ENCODE measurements at regions not wholly inside any gene's neighbourhood (a gene's known extent, or its start where the extent isn't known, plus 50 kb on each side); places are given as distances from the start of the nearest gene placed in this dataset.

- TF ChIP-seq CTCF (IDR thresholded peaks at IDR 0.05), result 0 out of 2 replicates have a peak, but pooled peaks have one; percentile 22
Measured at GRCh38 chr12:67457778-67458665, 188.9 kb downstream of the CAND1 start.

GRCh38 chr12:67459173-67459572 is 189.4 kb upstream of the DYRK2 start:
- TF ChIP-seq CTCF (IDR thresholded peaks at IDR 0.05), result no peak

GRCh38 chr12:67459578-67459977 is 189.0 kb upstream of the DYRK2 start:
- TF ChIP-seq CTCF (IDR thresholded peaks at IDR 0.05), result no peak

DNA sequence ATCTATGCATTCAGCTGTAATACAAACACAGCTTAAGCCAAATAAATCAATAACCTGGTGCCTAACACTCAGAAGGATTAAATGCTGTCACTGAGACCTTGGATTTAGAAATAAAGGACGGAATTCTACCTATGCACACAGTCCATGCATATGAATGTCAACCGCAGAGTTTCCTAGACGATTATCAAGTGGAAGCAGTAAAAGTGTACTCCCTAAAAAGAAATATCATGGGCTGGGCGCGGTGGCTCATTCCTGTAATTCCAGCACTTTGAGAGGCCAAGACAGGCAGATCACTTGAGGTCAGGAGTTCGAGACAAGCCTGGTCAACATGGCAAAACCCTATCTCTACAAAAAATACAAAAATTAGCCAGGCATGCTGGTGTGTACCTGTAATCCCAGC is 188.2 kb upstream of the DYRK2 start:
- TF ChIP-seq CTCF (IDR thresholded peaks at IDR 0.05), result no peak

DNA sequence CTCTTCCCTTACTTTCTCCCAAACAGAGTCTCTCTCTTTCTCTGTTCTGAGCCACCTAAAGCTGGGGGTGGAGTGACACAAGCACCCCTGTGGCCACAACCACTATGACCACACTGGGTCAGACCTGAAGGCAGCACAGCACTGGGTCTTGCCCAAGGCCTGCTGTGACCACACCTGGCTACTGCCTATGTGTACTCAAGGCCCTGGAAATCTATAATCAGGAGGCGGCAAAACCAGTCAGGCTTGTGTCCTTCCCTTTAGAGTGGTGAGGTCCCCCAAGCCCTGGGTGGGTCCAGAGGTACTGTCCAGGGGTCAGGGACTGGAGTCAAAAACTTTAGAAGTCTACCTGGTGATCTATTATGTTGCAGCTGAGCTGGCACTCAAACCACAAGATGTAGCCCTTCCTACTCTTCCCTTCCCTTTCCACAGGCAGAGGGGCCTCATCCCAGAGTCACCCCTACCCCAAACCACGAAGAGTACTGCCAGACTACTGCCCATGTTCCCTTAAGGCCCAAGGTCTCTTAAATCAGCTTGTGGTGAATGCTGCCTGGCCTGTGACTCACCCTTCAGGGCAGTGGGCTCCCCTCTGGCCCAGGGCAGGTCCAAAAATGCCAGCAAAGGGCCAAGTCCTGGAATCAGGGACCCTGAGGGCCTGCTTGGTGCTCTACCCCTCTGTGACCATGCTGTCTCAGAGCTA is 179.8 kb upstream of the DYRK2 start:
- no peak for TF ChIP-seq CTCF (IDR thresholded peaks at IDR 0.05)

DNA sequence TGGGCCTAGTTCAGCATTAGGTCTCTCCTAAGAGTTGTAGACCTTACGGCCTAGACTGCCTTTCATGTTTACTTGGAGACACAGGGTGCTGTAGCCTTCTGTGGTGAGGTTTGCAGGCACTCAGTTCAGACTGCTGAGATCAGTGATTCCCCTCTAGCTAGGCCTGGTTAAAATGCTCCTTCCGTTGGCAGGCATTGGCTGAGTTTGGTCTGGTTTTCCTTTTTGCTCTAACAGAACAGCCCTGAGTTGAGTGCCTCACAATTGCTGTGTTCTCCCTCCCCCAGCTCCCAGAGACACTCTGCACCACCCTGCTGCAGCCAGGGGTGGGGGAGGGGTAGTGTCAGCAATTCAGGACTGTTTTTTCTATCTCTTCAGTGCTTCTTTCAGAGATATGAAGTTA is 178.9 kb upstream of the DYRK2 start:
- no peak for TF ChIP-seq CTCF (IDR thresholded peaks at IDR 0.05)

- no peak for TF ChIP-seq CTCF (IDR thresholded peaks at IDR 0.05)
Measured at GRCh38 chr12:67471810-67472209, 176.7 kb upstream of the DYRK2 start.
